K562 (cell line): ENCODE measurements at regions not wholly inside any gene's neighbourhood (a gene's known extent, or its start where the extent isn't known, plus 50 kb on each side); places are given as distances from the start of the nearest gene placed in this dataset.

Experiments used
- CREB1 ChIP-seq, 2 experiments: sonication (generic) in 1 of 2; formaldehyde crosslinking in 1 of 2; IDR thresholded peaks; 2 replicates each; pipeline versions ENCODE4 v1.6.1 to v1.8.0; 2012 to 2022; ENCODE audit warnings: inconsistent platforms in 1 of 2, mild to moderate bottlenecking in 1 of 2, missing genetic modification reagents in 1 of 2, moderate library complexity in 1 of 2
- FOXK2 ChIP-seq, 2 experiments: fragments of 450-650 bp; IDR thresholded peaks in 1 of 2; conservative IDR thresholded peaks in 1 of 2; 2 replicates each; pipeline ENCODE4 v1.6.1; 2016; ENCODE audit warnings: low read depth in 2 of 2, mild to moderate bottlenecking in 1 of 2
- KDM4B ChIP-seq, 2 experiments: fragments of 450-650 bp in 1 of 2; sonication (generic) in 1 of 2; IDR thresholded peaks; 2 replicates each; pipeline ENCODE4 v1.6.1; 2016 to 2017; ENCODE audit warnings: borderline replicate concordance in 2 of 2, antibody characterized with exemption in 1 of 2, low read depth in 1 of 2, mild to moderate bottlenecking in 1 of 2
- POLR2A ChIP-seq: fragments of 450-650 bp; conservative IDR thresholded peaks from 2 replicates; pipeline ENCODE4 v1.6.1; 2016
- PURB ChIP-seq: sonication (generic); formaldehyde crosslinking; IDR thresholded peaks from 2 replicates; pipeline ENCODE4 v1.9.0; 2021; ENCODE audit warnings: low read depth, mild to moderate bottlenecking, missing genetic modification reagents
- SMC3 ChIP-seq: conservative IDR thresholded peaks from 2 replicates; pipeline ENCODE4 v1.6.1; 2011; ENCODE audit warnings: low read depth, low read length, improper control_type of control experiment; ENCODE audit not compliant: insufficient read depth
- SRF ChIP-seq, 2 experiments: fragments of 250-450, 450-650 bp in 1 of 2; sonication (Bioruptor Pico) in 1 of 2; sonication (generic) in 1 of 2; formaldehyde crosslinking; IDR thresholded peaks; 2 replicates each; pipeline versions ENCODE4 v1.5.0 to v1.5.1; 2020 to 2022; ENCODE audit warnings: mild to moderate bottlenecking in 1 of 2, missing genetic modification reagents in 1 of 2
- TEAD1 ChIP-seq, 2 experiments: fragments of 450-650 bp in 1 of 2; sonication (generic) in 1 of 2; formaldehyde crosslinking; IDR thresholded peaks; 2 replicates each; pipeline versions ENCODE4 v1.4.0 to v1.8.0; 2020 to 2022; ENCODE audit warnings: mild to moderate bottlenecking in 2 of 2, missing genetic modification reagents in 1 of 2
- ZNF398 ChIP-seq: fragments of 250-450 bp; sonication (Bioruptor Pico); IDR thresholded peaks from 2 replicates; pipeline ENCODE4 v1.8.0; 2021; ENCODE audit warnings: moderate library complexity, mild to moderate bottlenecking, inconsistent platforms
- ZNF77 ChIP-seq: fragments of 250-450 bp; sonication (Bioruptor Pico); IDR thresholded peaks from 2 replicates; pipeline ENCODE4 v1.5.0; 2020

GRCh38 chr5:68115584-68115983 is 100.0 kb upstream of the PIK3R1 start:
- TF ChIP-seq FOXK2 (conservative IDR thresholded peaks at IDR 0.05 in 1 of 2, IDR thresholded peaks at IDR 0.05 in 1 of 2; ENCODE audit: low read depth in 2 of 2) (no peak), CREB1 (IDR thresholded peaks at IDR 0.05) (no peak), CREB1 (CRISPR knock-in tag; IDR thresholded peaks at IDR 0.05) (no peak), SRF (CRISPR knock-in tag; IDR thresholded peaks at IDR 0.05) (no peak), KDM4B (IDR thresholded peaks at IDR 0.05; ENCODE audit: borderline replicate concordance in 2 of 2, low read depth in 1 of 2) (no peak), PURB (no peak), TEAD1 (CRISPR knock-in tag; IDR thresholded peaks at IDR 0.05) (no peak), ZNF398 (CRISPR knock-in tag) (no peak), SMC3 (no peak), ZNF77 (CRISPR knock-in tag) (no peak), POLR2A (no peak)
